ENCODE measurements at regions not wholly inside any gene's neighbourhood (a gene's known extent, or its start where the extent isn't known, plus 50 kb on each side); places are given as distances from the start of the nearest gene placed in this dataset.
"Not testable (repeated sequence)": the region's sequence is repeated elsewhere in the genome, so short reads cannot be mapped to it uniquely, and the experiment has no call there.

- no peak for DNase-seq
Measured at GRCh38 chr7:152905949-152906348, 146.4 kb downstream of the ACTR3B start.

DNA sequence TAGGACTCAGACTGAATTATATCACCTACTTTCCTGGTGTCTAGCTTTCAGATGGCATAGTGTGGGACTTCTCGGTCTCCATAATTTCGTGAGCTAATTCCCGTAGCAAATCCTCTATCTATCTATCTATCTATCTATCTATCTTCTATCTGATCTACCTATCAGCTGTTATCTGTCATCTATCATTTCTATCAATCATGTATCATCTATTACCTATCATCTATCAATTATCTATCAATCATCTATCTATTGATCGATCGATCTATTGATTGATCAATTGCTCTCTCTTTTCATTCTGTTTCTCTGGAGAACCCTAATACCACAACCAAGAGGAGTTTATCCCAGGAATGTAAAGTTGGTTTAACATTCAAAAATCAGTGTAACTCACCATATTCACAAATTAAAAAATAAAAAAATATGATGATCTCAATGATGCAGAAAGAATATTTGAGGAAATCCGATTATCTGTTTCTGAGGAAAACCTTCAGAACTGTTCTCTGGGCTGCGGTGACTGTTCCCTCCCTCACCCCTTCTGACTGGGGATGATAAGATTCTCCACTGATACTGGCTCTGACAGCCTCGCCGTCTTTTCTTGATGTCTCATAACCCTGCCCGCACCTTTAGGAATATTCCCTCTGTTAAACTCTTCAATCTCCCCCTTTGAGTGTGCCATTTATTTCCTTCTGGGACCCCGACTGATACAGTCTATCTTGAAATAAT is 147.7 kb downstream of the ACTR3B start:
- no peak for DNase-seq

DNA sequence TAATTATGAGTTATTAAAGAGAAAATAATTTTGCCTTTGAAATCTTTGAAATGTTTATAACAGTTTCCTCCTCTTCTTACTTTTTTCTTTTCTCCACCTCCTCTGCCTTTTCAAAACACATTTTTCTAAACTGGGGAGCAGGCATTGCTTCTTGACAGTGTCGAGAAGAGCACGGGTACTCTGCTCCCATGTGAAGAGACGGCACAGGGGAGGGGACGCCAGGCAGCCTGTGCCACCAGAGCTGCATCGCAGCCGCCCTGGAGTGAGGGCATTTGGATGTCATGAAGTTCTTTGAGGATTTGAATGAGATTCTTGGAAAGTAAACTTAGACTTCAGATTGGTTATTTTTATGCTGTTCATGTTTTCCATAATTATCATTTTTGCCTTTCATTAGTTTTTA is 149.7 kb downstream of the ACTR3B start:
- DNase-seq, result no peak

DNA sequence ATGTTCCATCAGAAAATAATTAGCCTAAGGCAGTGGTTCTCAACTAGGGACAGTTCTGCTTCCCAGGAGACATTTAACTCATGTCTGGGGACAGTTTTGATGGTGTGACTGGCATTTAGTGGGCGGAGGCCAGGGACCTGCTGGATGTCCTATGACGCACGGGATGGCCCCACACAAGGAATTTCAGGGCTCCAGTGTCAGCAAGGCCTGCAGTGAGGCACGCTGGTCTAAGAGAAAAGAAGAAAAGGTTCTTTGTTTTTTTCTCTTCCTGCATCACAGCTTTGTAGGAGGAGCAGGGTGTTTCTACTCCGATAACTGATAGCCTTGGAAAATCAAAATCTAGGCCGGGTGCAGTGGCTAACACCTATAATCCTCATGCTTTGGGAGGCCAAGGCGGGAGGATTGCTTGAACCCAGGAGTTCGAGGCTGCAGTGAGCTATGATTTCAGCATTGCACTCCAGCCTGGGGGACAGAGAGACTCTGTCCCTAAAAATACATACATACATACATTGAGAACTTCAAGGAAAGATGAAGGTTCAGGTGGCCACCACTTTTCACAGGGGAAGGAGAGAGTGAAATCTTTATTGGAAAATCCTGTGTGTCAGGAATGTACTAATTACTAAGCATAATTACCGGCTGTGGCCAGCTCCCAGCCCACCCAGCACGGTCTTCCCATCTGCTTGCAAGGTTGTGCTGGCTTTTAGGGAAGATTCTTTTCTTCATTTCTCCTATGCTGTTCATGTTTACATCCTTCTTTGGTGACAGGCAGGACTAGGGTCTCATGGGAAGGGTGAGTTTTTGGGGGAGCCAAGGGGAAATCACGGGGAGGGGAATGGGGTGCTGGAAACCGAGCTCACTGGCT is 150.4 kb downstream of the ACTR3B start:
- no peak for DNase-seq

DNA sequence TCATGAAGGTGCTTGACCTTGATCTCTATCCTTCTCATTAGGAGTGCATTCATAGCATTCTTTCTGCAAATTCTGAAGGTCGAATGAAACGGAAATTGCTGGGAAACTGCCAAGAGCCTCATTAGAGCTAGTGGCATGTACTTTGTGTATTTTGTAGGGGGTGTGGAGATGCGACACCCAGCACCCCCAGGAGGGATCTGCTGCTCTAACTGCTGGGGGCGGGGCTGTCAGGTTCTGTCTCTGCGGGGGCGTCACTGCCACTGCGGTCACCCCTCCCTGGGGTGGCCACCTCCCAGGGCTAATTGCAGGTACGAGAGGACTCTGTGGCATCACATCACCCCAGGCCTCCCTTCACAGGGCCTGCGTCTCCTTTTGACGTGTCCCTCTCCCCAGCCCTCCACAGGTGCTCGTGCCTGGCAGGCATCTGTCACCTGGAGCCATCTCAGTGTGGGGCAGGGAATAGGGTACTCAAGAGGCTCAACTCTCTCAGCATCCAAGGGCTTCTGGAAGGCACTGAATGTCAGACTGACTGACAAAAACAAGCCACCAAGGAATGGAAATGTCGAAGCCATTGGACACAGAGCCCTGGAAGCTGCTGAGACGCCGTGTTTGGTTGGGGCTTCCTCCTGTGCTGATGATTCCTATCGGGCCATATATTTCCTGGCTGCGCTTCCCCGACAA is 151.1 kb downstream of the ACTR3B start:
- DNase-seq, result peak in 1 of 2 experiments; percentile 28

DNA sequence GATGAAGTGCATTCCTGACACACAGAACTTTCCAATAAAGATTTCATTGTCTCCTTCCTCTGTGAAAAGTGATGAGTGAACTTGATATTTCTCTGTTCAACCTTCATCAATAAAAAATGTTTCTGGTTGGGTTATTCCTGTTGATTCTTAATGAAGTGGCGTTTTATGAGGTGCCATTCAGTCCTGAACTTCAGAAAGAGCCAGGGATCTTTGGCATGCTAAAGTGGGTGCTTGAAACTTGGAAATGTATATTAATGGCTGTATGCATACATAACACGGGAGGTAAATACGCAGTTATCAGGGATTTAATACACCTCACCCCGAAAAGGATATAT is 151.6 kb downstream of the ACTR3B start:
- DNase-seq, result no peak

GRCh38 chr7:152911922-152912321 is 152.4 kb downstream of the ACTR3B start:
- no peak for DNase-seq

DNA sequence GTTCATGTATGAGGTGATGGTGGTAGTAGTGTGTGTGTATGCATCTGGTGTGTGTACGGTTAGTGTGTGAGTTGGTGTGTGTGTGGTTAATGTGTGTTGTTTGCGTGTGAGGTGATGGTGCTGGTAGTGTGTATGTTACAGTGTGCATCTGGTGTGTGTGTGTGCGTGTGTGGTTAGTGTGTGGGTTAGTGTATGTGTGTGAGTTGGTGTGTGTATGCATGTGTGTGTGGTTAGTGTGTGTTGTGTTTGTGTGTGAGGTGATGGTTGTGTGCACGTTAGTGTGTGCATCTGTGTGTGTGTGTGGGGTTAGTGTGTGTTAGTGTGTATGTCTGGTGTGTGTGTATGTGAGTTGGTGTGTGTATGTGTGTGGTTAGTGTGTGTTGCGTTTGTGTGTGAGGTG is 153.0 kb downstream of the ACTR3B start:
- no peak for DNase-seq

DNA sequence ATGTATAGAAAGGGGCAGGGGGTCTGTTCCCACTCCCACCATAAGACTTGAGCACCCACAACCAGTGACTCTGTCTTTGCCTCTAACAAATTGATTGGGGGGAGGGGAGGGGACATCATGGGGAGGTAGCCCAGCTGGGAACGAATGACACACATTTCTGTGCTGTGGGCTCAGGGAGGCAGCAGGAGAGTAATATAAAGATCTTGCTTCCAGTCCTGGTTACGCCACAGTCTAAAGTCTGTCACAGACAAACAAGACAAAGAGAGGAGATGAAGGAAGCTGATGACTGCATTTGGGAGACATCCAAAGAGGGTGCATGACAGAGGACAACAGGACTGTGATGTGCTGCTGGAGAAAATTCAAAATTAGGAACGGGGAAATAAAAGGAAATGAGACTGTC is 153.9 kb downstream of the ACTR3B start:
- no peak for DNase-seq

DNA sequence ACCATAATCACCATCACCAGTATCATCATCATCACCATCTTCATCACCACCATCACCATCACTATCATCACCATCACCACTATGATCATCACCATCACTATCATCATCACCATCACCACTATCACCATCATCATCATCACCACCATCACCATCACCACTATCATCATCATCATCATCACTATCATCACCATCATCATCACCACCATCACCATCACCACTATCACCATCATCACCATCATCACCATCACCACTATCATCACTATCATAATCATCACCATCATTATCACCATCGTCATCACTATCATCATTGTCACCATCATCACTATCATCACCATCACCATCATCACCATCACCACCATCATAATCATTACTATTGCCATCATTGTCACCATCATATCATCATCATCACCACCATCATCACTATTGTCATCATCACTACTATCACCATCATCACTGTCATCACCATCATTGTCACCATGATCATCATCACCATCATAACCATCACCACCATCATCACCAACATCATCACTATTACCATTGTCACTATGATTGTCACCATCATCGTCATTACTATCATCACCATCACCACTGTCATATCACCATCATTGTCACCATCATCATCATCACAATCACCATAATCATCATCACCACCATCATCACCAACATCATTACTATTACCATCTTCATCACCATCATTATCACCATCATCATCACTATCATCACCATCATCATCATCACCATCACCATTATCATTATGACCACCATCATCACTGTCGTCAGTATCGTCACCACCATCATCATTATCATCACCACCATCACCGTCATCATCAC is 154.7 kb downstream of the ACTR3B start:
- no peak for DNase-seq

DNA sequence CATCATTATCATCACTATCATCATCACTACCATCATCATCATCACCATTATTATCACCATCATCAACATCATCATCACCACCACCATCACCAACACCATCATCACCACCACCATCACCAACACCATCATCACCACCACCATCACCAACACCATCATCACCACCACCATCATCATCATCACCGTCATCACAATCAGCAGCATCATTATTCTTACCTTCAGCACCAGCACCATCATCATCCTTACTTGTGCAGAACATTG is 155.2 kb downstream of the ACTR3B start:
- not testable (repeated sequence) for DNase-seq

DNA sequence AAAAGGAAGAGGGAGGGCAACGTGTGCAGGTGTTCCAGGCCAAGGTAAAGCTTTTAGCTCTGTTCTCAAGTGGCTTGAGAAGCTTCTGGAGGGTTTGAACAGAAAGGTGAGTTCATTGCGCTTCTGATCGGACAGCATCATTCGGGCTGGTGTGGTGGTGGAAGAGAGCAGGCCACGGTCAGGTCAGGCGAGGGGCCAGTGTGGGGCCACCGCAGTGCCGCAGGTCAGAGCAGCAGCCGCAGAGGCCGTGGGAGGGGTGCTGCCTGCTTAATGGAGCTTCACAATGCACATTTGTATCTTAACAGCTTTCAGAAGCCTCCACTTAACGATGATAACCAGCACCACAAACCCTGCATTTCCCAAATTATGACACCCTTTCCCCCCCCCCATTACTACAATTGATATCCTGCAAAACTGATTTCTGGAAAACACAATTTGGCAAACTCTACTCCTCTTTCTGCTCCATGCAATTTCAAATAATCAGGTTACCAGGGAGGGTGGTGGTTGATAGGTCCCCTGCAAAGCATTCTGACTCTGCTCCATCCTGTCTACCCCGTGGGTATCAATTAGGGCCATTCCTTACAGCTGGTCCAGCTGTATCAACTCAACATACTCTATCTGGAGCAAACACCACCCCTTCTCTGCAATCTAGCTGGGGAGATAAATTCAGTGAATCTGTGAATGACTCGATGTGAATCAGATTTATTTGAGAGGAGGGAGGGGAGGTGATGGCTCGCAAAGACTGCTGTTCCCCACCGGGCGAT is 162.9 kb downstream of the ACTR3B start:
- no peak for DNase-seq

DNA sequence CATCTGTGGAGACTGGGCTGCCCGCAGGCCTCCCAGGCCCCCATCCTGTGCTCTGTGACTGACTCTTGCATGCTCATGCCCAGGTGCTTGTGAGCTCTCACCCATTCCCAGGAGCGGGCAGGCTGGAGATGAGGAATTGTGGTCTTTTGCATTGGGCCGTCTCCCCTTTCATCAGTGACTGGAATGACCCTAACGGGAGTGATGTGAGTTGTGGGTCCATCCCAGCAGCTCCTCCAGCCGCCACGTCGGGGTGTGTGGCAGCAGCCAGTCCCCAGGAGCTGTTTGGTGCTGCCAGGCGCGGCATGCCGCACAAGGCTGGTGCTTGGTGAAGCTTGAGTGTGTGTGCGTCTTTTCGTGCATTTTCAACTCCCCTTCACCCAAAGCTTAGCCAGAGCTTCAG is 164.2 kb downstream of the ACTR3B start:
- no peak for DNase-seq

DNA sequence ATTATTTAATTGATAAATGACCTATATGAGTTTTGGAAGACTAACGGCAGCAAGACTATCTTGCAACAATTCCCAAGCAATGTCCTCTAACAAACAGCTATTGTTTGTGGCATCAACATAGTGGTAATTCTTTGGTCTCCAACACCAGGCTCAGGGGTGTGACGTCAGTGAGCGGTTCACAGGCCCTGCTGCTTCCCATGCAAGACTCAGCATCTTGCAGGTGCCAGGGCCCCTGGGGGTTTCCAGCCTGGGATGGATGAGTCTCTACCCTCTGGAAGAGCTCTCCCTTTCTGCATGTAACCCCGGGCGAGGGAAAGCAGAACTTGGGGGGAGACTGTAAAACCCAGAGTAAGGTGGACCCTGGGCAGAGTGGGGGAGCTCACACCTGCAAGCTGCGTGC is 164.7 kb downstream of the ACTR3B start:
- DNase-seq, result no peak

DNA sequence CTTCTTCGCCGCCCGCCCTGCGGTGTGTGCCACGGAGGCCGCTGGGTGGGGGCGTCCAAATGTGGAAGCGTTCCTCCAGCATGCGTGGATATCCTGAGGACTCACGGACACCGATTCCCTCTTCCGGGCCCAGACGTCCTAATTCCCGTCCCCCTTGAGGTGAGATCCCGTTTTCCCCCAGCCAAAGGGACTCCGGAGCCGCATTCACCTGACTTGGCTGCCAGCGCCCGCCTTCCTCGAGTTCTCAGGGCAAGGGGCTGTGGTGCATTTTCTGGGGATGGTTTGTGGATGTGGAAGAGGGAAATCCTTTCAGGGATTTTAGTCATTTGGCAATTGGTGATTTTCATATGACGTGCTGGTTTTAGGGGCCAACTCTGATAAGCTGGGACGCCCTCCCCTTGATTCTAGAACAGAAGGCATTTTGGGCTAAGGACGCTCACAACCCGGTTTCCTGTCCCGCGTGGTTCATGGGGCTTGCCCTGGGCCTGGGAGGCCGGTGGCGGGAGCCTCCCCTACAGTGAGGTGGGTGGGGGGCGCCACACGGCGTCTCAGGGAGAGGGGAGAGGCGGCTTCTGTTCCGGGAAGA is 165.4 kb downstream of the ACTR3B start:
- no peak for DNase-seq

DNA sequence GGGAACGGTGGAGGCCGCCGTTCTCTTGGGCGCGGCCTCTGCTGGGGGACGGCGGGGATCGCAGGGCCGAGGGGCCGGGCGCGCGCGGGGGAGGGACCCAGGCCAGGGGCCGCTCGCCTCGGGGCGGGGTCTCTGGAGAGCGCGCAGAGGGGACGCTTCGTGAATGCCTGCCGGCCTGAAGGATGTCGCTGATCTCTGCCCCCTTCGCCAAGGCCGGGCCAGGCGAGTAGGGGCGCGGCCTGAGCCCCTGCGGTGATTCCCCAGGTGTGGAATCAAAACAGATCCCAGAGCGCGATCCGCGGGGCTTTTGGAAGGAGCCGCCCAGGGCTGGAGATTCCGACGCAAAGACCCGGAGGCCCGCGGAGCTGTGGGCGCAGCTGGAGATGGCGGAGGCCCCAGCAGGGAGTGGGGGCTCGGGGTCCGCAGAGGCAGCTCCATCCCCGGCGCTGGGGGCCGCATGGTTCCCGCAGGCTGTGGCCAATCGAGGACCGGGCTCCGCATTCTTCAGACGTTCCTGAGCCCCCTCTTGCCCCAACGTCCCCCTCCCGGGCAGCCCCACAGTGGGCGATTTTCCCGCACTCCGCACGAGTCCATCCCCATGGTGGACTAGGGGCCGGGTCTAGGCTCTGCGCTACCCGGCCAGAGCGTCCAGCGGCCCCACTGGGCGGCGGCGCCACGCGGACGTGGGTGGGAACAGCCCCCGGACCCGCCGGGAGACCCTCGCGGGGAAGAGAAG is 166.0 kb downstream of the ACTR3B start:
- no peak for DNase-seq

GRCh38 chr7:152931633-152932032 is 172.1 kb downstream of the ACTR3B start:
- DNase-seq, result peak; percentile 87 to 93

GRCh38 chr7:152937282-152937681 is 177.7 kb downstream of the ACTR3B start:
- DNase-seq, result no peak

- DNase-seq, result not testable (repeated sequence)
Measured at GRCh38 chr7:152946616-152947015, 187.1 kb downstream of the ACTR3B start.

GRCh38 chr7:152947686-152948085 is 188.1 kb downstream of the ACTR3B start:
- no peak for DNase-seq

- DNase-seq, result no peak
Measured at GRCh38 chr7:152949253-152949652, 189.7 kb downstream of the ACTR3B start.

All from NCI-H187 (cell line).